HUES6 (cell line): ENCODE measurements at regions not wholly inside any gene's neighbourhood (a gene's known extent, or its start where the extent isn't known, plus 50 kb on each side); places are given as distances from the start of the nearest gene placed in this dataset.
"Not testable (repeated sequence)": the region's sequence is repeated elsewhere in the genome, so short reads cannot be mapped to it uniquely, and the experiment has no call there.

Experiments
- H3K27ac ChIP-seq: 2 replicates; pipeline ENCODE4 v1.7.0; 2013; ENCODE audit warnings: low read depth, mild to moderate bottlenecking, low read length, inconsistent platforms
- H3K27me3 ChIP-seq: 2 replicates; pipeline ENCODE4 v1.6.1; 2013; ENCODE audit warnings: low read length; ENCODE audit not compliant: control insufficient read depth, insufficient read depth
- H3K36me3 ChIP-seq: 2 replicates; pipeline ENCODE4 v1.6.1; 2013; ENCODE audit warnings: low read length; ENCODE audit not compliant: control insufficient read depth, insufficient read depth
- H3K4me1 ChIP-seq: 2 replicates; pipeline ENCODE4 v1.6.1; 2013; ENCODE audit warnings: low read length; ENCODE audit not compliant: control insufficient read depth, insufficient read depth
- H3K4me3 ChIP-seq: 2 replicates; pipeline ENCODE4 v1.5.1; 2013; ENCODE audit warnings: low read depth, low read length
- H3K9ac ChIP-seq: one replicate; pipeline ENCODE4 v1.6.1; 2013; ENCODE audit warnings: mild to moderate bottlenecking, low read length
- H3K9me3 ChIP-seq: 2 replicates; pipeline ENCODE4 v1.6.1; 2013; ENCODE audit warnings: low read depth, low read length; ENCODE audit not compliant: control insufficient read depth, insufficient read depth

DNA sequence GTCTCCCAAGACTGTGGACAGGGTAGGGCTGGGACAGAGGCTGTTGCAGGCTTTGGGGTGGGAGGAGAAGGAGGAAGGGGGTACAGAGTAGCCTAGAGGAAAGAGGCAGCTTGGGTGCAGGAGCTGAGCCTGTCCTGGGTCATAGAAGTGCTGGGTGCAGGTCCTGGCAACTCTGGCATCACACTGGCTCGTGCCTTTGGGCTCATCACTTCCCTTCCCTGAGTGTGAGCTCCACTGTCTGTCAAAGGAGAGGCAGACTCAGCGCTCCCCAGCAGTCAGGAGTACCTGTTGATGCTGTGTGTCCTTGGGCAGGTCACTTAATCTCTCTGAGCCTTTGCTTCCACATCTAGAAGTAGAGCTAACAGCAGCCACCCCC lies 157.1 kb downstream of the PTPRU start:
- H3K9ac ChIP-seq, result no peak overlapping the region
- H3K4me1 ChIP-seq, result no peaks in the 10 kb centered on the region
- H3K9me3 ChIP-seq, result no peaks in the 10 kb centered on the region
- H3K36me3 ChIP-seq, result no peaks in the 10 kb centered on the region
- no peaks in the 10 kb centered on the region for H3K27me3 ChIP-seq
- no peak overlapping the region for H3K4me3 ChIP-seq
- no peak overlapping the region for H3K27ac ChIP-seq

DNA sequence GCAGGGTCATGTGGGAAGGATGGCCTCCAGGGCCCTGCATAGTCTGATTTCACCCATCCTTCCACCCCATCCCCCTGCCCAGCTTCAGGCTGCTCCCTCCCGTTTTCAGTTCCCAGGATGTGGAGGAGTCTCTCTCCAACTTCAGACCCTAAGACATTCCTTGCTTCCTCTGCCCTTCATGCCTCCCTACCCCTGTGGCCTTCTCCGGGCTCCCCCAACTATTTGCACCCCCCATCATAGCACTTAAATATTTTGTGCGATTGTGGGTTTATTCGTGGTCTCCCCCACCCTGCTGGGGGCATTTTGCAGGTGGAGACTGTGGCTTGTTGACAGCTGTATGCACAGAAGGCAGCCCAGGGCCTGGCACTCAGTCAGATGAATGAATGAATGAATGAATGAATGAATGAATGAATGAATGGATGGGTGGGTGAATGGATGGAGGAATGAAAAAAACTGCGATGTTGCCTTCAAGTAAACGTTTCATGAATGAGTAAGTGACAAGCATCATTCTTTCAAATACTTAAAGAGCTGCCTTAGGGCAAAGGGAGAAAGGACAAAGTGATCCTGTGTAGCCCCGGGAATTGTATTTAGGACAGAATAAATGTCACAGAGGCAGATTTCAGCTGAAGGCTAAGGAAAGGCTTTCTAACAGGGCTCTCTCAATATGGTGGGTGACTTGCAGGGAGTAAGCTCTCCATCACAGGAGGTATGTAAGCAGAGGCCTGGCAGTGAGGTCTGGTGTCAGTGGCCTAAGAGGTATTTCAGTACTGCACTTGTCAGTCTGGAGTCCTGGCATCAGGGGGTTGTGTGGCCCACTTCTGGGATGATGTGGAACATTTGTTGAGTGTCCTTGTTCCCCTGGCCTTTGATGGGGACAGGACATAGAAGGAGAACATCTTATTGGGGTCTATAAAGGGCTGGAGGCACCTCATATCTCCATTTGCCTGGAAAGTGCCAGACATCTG lies 156.4 kb downstream of the PTPRU start:
- Histone ChIP-seq H3K9me3 (no peaks in the 10 kb centered on the region), H3K27me3 (no peaks in the 10 kb centered on the region), H3K4me1 (no peaks in the 10 kb centered on the region), H3K36me3 (no peaks in the 10 kb centered on the region), H3K9ac (no peak overlapping the region), H3K4me3 (no peak overlapping the region), H3K27ac (no peak overlapping the region)

DNA sequence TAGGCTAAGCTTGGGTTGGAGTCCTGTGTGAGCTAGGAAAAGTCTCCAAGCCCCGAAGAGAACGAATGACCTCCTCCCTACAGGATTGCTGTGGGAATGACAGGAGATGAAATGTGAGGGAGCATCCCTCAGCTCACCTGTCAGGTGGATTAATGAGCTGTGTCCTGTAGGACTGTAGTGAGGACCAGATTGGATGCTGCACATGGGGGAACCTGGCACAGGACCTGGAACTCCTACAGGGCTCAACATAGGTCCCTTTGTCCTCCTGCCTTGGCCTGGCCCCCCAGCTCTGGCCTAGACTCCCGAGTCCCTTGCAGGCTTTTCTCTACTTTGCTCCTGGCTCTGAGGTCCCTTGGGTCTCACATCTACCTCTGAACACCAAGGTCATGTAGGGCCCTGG lies 155.7 kb downstream of the PTPRU start:
- Histone ChIP-seq H3K36me3 (no peaks in the 10 kb centered on the region), H3K4me3 (no peak overlapping the region), H3K9ac (no peak overlapping the region), H3K27ac (no peak overlapping the region), H3K27me3 (no peaks in the 10 kb centered on the region), H3K4me1 (no peaks in the 10 kb centered on the region), H3K9me3 (no peaks in the 10 kb centered on the region)

DNA sequence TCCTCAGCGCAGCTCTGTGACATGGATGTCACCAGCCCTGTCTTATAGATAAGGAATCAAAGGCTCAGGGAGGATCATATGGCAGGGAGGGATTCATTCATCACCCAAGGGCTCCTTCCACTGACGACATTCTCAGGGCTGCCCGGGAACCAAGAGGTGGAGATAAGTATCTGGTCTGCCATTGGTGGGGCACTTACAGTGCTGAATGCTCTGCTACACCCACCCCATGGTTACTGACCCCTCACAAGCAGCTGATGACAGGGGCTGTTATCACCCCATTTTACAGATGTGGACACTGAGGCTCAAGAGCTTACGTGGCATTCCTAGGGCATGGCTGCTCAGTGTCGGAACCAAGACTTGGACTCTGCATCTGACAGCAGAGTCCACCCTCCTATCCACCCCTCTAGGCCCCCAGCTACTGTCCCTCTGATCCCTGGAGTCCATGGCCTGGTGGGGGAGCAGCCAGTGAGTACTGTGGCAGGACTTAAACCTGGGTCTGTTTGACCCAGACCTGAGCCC lies 155.1 kb downstream of the PTPRU start:
- H3K36me3 ChIP-seq, result no peaks in the 10 kb centered on the region
- H3K4me3 ChIP-seq, result no peak overlapping the region
- H3K9ac ChIP-seq, result no peak overlapping the region
- no peaks in the 10 kb centered on the region for H3K9me3 ChIP-seq
- H3K27ac ChIP-seq, result no peak overlapping the region
- H3K4me1 ChIP-seq, result no peaks in the 10 kb centered on the region
- no peaks in the 10 kb centered on the region for H3K27me3 ChIP-seq

DNA sequence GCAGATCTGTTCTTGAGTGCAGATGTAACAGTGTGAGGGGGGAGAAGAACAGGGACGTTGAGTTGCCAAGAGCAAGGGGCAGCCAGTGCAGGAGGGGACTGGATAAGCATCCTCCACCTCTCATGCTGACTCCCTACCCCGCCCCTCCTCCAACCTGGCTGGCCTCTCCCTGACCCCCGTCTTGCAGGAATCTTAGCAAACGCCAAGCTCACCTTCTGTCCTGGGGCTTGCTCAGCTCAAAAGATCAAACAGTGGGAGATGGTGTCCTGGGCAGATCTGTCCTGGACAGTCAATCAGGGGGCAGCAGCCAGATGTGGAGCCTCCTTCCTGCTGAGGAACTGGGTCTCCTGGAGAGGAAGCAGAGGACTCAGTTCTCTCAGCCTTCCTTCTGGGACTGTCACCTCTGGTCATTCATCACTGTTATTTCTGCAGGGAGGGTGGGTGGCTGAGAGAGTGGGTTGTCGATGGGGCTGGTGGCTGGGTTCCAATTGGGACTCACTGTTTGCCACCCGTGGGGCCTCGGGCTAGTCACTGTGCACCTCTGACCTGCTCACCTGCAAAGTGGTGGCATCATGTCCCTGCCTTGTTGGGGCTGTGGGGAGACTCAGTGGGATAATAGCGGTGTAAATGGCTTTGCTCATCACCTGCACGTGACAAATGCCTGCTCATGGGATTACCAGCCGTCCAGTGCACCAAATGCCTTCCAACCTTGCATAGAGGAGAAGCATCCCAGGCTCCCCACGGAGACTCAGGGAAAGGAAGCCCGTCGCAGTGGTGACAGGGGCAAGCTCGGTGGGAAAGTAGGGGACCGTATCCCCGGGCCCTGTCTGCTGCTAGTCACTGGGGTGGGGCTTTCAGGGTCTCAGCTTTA lies 154.4 kb downstream of the PTPRU start:
- Histone ChIP-seq H3K9ac (no peak overlapping the region), H3K27me3 (no peaks in the 10 kb centered on the region), H3K36me3 (no peaks in the 10 kb centered on the region), H3K4me1 (no peaks in the 10 kb centered on the region), H3K9me3 (no peaks in the 10 kb centered on the region), H3K4me3 (no peak overlapping the region), H3K27ac (no peak overlapping the region)

DNA sequence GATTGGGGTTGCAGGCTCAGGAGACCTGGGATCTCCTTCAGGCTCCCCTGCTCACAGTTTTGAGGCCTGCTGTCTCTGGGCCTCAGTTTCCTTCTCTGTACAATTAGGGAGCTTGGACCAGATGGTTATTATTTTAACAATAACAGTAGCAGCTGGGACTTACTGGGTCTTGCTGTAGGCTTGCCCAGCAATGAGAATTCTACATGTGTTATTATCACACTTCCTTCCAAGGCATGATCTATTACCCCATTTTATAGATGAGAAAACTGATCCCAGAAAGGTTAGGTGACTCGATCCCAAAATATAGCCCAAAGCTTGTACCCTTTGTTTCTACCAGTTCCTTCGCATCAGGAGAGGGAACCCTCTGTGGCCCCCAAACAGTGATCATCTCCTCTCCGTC lies 153.8 kb downstream of the PTPRU start:
- no peak overlapping the region for H3K4me3 ChIP-seq
- no peaks in the 10 kb centered on the region for H3K4me1 ChIP-seq
- H3K27me3 ChIP-seq, result no peaks in the 10 kb centered on the region
- no peaks in the 10 kb centered on the region for H3K9me3 ChIP-seq
- H3K9ac ChIP-seq, result no peak overlapping the region
- no peaks in the 10 kb centered on the region for H3K36me3 ChIP-seq
- no peak overlapping the region for H3K27ac ChIP-seq

DNA sequence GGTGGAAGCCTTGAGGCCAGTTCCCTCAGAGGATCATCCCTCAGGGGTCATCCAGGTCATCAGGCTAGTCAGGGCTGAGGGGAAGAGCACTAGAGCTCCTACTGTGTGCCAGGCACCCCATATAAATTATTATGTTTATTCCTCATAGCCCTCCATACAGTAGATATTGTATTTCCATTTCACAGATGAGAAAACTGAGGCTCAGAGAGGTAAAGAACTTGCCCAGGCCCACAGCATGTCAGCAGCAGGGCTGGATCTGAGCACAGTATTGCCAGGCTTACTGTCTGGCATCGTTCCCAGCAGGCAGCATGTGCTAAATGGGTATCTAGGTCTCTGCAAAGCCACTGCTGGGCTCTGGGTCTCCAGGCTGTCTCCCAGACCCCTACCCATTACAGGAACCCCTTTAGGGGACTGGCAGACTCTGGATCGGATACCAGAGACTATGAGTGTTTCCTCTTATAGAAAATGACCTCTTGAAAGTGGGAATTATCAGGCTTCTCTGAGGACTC lies 153.3 kb downstream of the PTPRU start:
- no peaks in the 10 kb centered on the region for H3K27me3 ChIP-seq
- H3K4me3 ChIP-seq, result no peak overlapping the region
- H3K9ac ChIP-seq, result no peak overlapping the region
- H3K9me3 ChIP-seq, result no peaks in the 10 kb centered on the region
- no peak overlapping the region for H3K27ac ChIP-seq
- H3K4me1 ChIP-seq, result no peaks in the 10 kb centered on the region
- H3K36me3 ChIP-seq, result no peaks in the 10 kb centered on the region

DNA sequence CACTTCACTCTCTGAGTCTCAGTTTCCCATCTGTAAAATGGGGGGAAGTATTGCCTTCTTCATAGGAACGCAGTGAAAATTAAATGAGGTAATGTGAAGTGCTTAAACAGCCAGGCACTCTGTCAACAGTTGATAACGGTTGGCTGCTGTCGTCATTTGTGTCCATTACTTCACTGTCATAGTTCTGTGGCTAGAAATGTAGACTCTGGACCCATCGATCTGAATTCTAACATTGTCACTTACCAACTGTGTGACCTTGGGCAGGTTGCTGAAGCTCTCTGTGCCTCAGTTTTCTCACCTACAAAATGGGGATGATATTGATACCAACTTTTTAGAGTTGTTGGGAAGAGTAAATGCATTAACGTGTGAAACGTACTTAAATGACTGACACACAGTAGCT lies 152.6 kb downstream of the PTPRU start:
- no peak overlapping the region for H3K9ac ChIP-seq
- no peaks in the 10 kb centered on the region for H3K27me3 ChIP-seq
- H3K4me3 ChIP-seq, result no peak overlapping the region
- H3K27ac ChIP-seq, result no peak overlapping the region
- H3K4me1 ChIP-seq, result peaks cover under 1% of the 10 kb centered on the region; the same call in 1 of the 2 replicates
- no peaks in the 10 kb centered on the region for H3K9me3 ChIP-seq
- H3K36me3 ChIP-seq, result no peaks in the 10 kb centered on the region

DNA sequence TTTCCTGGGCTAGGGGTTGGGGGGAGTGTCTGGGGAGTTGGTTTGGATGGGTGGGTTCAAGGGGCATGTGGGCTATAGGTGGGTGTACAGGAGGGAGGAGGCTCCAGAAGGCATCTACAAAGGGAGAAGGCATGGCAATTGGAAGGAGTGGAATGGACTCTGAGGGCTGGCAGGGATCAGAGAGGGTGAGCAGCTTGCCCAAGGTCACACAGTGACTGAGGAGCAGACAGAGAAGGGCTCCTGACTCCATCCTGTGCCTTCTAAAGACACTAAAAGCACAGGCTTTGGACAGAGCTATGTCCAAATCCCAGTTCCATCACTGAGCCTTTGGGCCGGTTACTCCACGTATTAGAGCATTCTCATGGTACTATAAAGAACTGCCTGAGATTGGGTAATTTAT lies 151.8 kb downstream of the PTPRU start:
- Histone ChIP-seq H3K36me3 (no peaks in the 10 kb centered on the region), H3K9me3 (no peaks in the 10 kb centered on the region), H3K9ac (no peak overlapping the region), H3K27ac (no peak overlapping the region), H3K4me1 (peaks cover 7% of the 10 kb centered on the region; the same call in 1 of the 2 replicates), H3K4me3 (no peak overlapping the region), H3K27me3 (no peaks in the 10 kb centered on the region)

DNA sequence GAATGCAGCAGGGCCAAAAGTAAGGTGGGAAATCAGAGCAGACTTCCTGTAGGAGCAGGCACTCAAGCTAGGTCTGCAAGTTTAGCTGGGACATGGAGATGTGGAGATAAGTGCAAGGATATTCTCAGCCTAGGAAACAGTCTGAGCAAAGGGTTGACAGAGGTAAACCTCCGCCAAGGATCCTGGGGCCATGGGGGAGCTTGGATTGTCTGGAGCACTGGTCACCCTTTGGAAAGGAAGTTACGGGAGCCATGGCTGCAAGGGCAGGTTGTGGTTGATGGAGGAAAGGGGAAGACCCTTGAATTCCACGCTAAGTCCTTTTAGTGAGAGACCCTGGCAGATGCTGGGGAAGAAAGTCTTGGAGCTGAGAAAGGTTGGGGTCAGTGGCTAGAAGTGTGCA lies 150.9 kb downstream of the PTPRU start:
- Histone ChIP-seq H3K4me1 (peaks cover 7% of the 10 kb centered on the region; the same call in 1 of the 2 replicates), H3K9me3 (no peaks in the 10 kb centered on the region), H3K9ac (no peak overlapping the region), H3K27ac (no peak overlapping the region), H3K4me3 (no peak overlapping the region), H3K36me3 (no peaks in the 10 kb centered on the region), H3K27me3 (no peaks in the 10 kb centered on the region)

DNA sequence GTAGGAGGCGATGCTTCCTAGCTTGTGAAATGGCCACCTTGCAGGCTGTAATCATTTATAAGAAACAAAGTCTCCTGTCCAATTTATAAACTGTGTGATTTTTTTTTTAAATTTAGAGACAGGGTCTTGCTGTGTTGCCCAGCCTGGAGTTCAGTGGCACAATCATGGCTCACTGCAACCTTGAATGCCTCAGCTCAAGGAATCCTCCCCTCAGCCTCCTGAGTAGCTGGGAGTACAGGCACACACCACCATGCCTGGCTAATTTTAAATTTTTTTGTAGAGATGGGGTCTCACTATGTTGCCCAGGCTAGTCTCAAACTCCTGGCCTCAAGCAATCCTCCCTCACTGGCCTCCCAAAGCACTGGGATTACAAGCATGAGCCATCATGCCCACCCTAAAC lies 150.1 kb downstream of the PTPRU start:
- not testable (repeated sequence) for H3K27ac ChIP-seq, H3K9ac ChIP-seq, H3K27me3 ChIP-seq, H3K4me1 ChIP-seq, H3K9me3 ChIP-seq, H3K4me3 ChIP-seq, H3K36me3 ChIP-seq
